Neuronal stem cell (in vitro differentiated cells): ENCODE measurements at regions not wholly inside any gene's neighbourhood (a gene's known extent, or its start where the extent isn't known, plus 50 kb on each side); places are given as distances from the start of the nearest gene placed in this dataset.

Experiments
- DNase-seq: peaks from one replicate; pipeline ENCODE4 v3.0.0-alpha.2; 2013; ENCODE audit warnings: low spot score
- H2AFZ ChIP-seq: one replicate; pipeline ENCODE4 v1.6.1; 2013; ENCODE audit warnings: mild to moderate bottlenecking, low read length, inconsistent platforms
- H2AK5ac ChIP-seq: 2 replicates; pipeline ENCODE4 v1.6.1; 2013; ENCODE audit warnings: low read depth, mild to moderate bottlenecking, inconsistent platforms, low read length, moderate library complexity, mixed read lengths
- H2BK120ac ChIP-seq: 2 replicates; pipeline ENCODE4 v1.6.1; 2013; ENCODE audit warnings: low read depth, mild to moderate bottlenecking, inconsistent platforms, low read length, moderate library complexity, mixed read lengths
- H2BK12ac ChIP-seq: one replicate; pipeline ENCODE4 v1.6.1; 2013; ENCODE audit warnings: low read length, inconsistent platforms
- H2BK15ac ChIP-seq: 2 replicates; pipeline ENCODE4 v1.6.1; 2013; ENCODE audit warnings: mild to moderate bottlenecking, low read length, inconsistent platforms, mixed read lengths
- H2BK5ac ChIP-seq: one replicate; pipeline ENCODE4 v1.6.1; 2013; ENCODE audit warnings: inconsistent platforms, mild to moderate bottlenecking, low read length, moderate library complexity
- H3K14ac ChIP-seq: one replicate; pipeline ENCODE4 v1.6.1; 2013; ENCODE audit warnings: low read length, inconsistent platforms
- H3K18ac ChIP-seq: 2 replicates; pipeline ENCODE4 v1.6.1; 2013; ENCODE audit warnings: low read length, inconsistent platforms
- H3K23ac ChIP-seq: 2 replicates; pipeline ENCODE4 v1.6.1; 2013; ENCODE audit warnings: low read depth, mild to moderate bottlenecking, mixed read lengths, low read length, inconsistent platforms; ENCODE audit not compliant: poor library complexity
- H3K27ac ChIP-seq: replicated peaks from 3 replicates; pipeline ENCODE4 v1.5.1; 2013; ENCODE audit warnings: low read length, inconsistent platforms
- H3K27me3 ChIP-seq, 3 experiments: 2 replicates each; pipeline ENCODE4 v1.6.1; 2013; ENCODE audit warnings: low read length in 3 of 3, mild to moderate bottlenecking in 2 of 3, inconsistent platforms in 1 of 3, low read depth in 1 of 3, mixed read lengths in 1 of 3, moderate library complexity in 1 of 3; ENCODE audit not compliant: control insufficient read depth in 3 of 3, insufficient read depth in 3 of 3
- H3K36me3 ChIP-seq, 2 donors: replicated peaks in 1 of 2; 2 replicates each; pipeline ENCODE4 v1.6.1; 2013; ENCODE audit warnings: low read length in 2 of 2; ENCODE audit not compliant: control insufficient read depth in 2 of 2, insufficient read depth in 2 of 2
- H3K4ac ChIP-seq: 2 replicates; pipeline ENCODE4 v1.6.1; 2013; ENCODE audit warnings: inconsistent platforms, mild to moderate bottlenecking, low read length, moderate library complexity
- H3K4me1 ChIP-seq, 2 donors: 1 replicate in 1 of 2; 2 replicates in 1 of 2; pipeline ENCODE4 v1.6.1; 2013; ENCODE audit warnings: low read length in 2 of 2, low read depth in 1 of 2; ENCODE audit not compliant: control insufficient read depth in 2 of 2, insufficient read depth in 1 of 2
- H3K4me2 ChIP-seq: one replicate; pipeline ENCODE4 v1.6.1; 2013; ENCODE audit warnings: mild to moderate bottlenecking, low read length, inconsistent platforms; ENCODE audit not compliant: insufficient read depth, poor library complexity, severe bottlenecking
- H3K4me3 ChIP-seq, 2 donors: 2 replicates each; pipeline ENCODE4 v1.5.1; 2013; ENCODE audit warnings: low read length in 2 of 2, mild to moderate bottlenecking in 2 of 2, inconsistent platforms in 1 of 2, moderate library complexity in 1 of 2
- H3K79me1 ChIP-seq: one replicate; pipeline ENCODE4 v1.6.1; 2013; ENCODE audit warnings: low read depth, mild to moderate bottlenecking, inconsistent platforms, low read length, moderate library complexity
- H3K9ac ChIP-seq: one replicate; pipeline ENCODE4 v1.6.1; 2013; ENCODE audit warnings: mild to moderate bottlenecking, low read depth, low read length, inconsistent platforms; ENCODE audit not compliant: poor library complexity
- H3K9me3 ChIP-seq, 2 donors: replicated peaks in 1 of 2; 2 replicates each; pipeline versions ENCODE3 to v1.6.1; 2013; ENCODE audit warnings: low read length in 2 of 2, mild to moderate bottlenecking in 2 of 2, inconsistent platforms in 1 of 2, low read depth in 1 of 2, mixed read lengths in 1 of 2, moderate library complexity in 1 of 2; ENCODE audit not compliant: control insufficient read depth in 2 of 2, insufficient read depth in 1 of 2
- H4K8ac ChIP-seq: one replicate; pipeline ENCODE4 v1.6.1; 2013; ENCODE audit warnings: low read depth, mild to moderate bottlenecking, inconsistent platforms, low read length, moderate library complexity
- H4K91ac ChIP-seq: one replicate; pipeline ENCODE4 v1.6.1; 2013; ENCODE audit warnings: low read length, low read depth, mild to moderate bottlenecking, inconsistent platforms; ENCODE audit not compliant: poor library complexity
- WGBS, 2 donors: extraction: QIAGEN DNeasy Blood & Tissue Kit; methylation state at CpG; one replicate each; pipeline ENCODE4 v1.1.7; 2013; ENCODE audit warnings: missing lambda C conversion rate in 2 of 2, mixed read lengths in 1 of 2; ENCODE audit not compliant: insufficient read length in 2 of 2, insufficient replicate concordance in 1 of 2; ENCODE audit errors: extremely low coverage in 2 of 2; 5-methylcytosine and 5-hydroxymethylcytosine counted together

DNA sequence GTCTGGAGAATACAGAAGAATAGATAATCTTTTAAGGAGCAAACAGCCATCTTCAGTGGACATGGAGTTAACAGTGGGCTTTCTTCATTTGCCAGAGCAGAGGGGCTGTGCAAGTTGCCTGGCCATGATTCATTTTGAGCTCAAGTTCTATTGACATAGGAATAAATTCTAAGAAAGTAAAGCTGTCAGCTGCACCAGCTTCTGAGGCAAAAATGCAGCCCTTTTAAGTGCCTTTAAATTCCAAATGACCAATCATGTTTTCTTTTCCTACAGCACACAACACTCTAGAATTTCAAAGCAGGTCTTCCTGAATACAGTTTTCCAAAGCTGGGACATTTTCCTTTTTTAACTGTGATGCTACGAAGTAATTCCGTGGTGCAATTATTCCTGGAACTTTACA lies 246.4 kb upstream of the NT5C1B start:
- H4K8ac ChIP-seq, result no peak overlapping the region
- no peak overlapping the region for H2BK12ac ChIP-seq
- no peaks in the 10 kb centered on the region for H3K27me3 ChIP-seq
- no peak for DNase-seq
- H3K23ac ChIP-seq, result no peak overlapping the region
- no CpG with 5 or more reads among the region's 2 CpGs for WGBS, 2 donors
- H3K4me1 ChIP-seq, result peaks cover 0 to 2% of the 10 kb centered on the region in 2 donors
- no peaks in the 10 kb centered on the region for H3K9me3 ChIP-seq
- H3K27ac ChIP-seq, result no peak overlapping the region
- no peak overlapping the region for H2BK120ac ChIP-seq
- no peak overlapping the region for H2BK5ac ChIP-seq
- no peak overlapping the region for H2BK15ac ChIP-seq
- H3K18ac ChIP-seq, result no peak overlapping the region
- H3K4me2 ChIP-seq, result no peak overlapping the region
- no peaks in the 10 kb centered on the region for H3K79me1 ChIP-seq
- H3K14ac ChIP-seq, result no peak overlapping the region
- no peak overlapping the region for H2AK5ac ChIP-seq
- no peaks in the 10 kb centered on the region for H3K36me3 ChIP-seq
- H3K4me3 ChIP-seq, result no peak overlapping the region
- H3K9ac ChIP-seq, result no peak overlapping the region
- H4K91ac ChIP-seq, result no peak overlapping the region
- no peak overlapping the region for H3K4ac ChIP-seq
- no peak overlapping the region for H2AFZ ChIP-seq

DNA sequence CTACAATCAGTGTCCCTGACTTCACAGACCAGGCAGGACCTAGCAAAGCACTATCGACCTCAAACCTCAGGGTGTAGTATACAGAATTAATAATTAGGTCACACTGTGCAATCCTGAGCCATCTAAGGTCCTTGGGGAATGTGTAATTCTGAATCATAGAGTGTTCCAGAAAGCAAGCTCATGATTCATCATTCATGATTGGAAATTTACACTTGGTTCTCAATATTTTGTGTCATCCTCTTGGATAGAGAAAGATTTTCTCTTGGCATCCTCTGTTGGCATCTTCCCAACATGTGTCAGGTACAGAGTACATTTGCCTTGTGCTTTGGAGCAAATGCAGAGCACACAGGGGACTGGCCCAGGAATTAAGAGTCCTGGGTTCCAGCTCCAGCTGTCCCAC lies 245.0 kb upstream of the NT5C1B start:
- Histone ChIP-seq H2BK5ac (no peak overlapping the region), H3K23ac (no peak overlapping the region), H3K27me3 (no peaks in the 10 kb centered on the region), H3K9me3 (no peaks in the 10 kb centered on the region), H2BK12ac (no peak overlapping the region), H3K4me2 (no peak overlapping the region), H3K18ac (no peak overlapping the region), H3K14ac (no peak overlapping the region), H3K4ac (no peak overlapping the region), H3K4me3 (no peak overlapping the region), H2AFZ (no peak overlapping the region), H4K91ac (no peak overlapping the region), H2BK120ac (no peak overlapping the region), H2BK15ac (no peak overlapping the region), H4K8ac (no peak overlapping the region), H2AK5ac (no peak overlapping the region), H3K4me1 (peaks cover 0 to 2% of the 10 kb centered on the region in 2 donors), H3K79me1 (no peaks in the 10 kb centered on the region), H3K9ac (no peak overlapping the region), H3K36me3 (no peaks in the 10 kb centered on the region), H3K27ac (no peak overlapping the region)
- no CpG with 5 or more reads among the region's 1 CpG for WGBS, 2 donors
- DNase-seq, result no peak

DNA sequence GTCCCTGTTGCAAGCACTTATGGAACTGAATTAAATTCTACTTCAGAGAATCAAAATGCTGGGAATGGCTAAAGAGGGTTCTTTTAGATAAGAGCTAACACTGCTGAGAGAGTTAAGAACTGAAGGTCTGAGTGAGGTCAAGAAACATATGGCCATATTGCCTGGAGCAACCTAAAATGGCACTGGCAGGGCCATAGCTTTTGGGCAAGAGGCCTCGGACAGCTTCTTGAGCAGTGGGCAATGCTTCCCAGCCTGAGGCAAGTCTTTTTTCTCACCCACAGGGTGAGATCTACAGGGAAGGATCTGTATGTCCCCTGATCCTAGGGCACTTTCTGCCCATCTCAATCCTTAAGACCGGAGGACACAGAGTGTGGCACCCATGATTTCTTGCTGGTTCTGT lies 244.6 kb upstream of the NT5C1B start:
- Histone ChIP-seq H3K4me3 (no peak overlapping the region), H3K4ac (no peak overlapping the region), H3K9ac (no peak overlapping the region), H4K8ac (no peak overlapping the region), H3K27ac (no peak overlapping the region), H3K36me3 (no peaks in the 10 kb centered on the region), H3K4me2 (no peak overlapping the region), H3K14ac (no peak overlapping the region), H3K18ac (no peak overlapping the region), H2BK15ac (no peak overlapping the region), H2BK120ac (no peak overlapping the region), H3K79me1 (no peaks in the 10 kb centered on the region), H3K4me1 (peaks cover 0 to 2% of the 10 kb centered on the region in 2 donors), H2AK5ac (no peak overlapping the region), H3K9me3 (no peaks in the 10 kb centered on the region), H3K27me3 (no peaks in the 10 kb centered on the region), H2BK12ac (no peak overlapping the region), H2BK5ac (no peak overlapping the region), H3K23ac (no peak overlapping the region), H2AFZ (no peak overlapping the region), H4K91ac (no peak overlapping the region)
- no CpG with 5 or more reads among the region's 2 CpGs for WGBS, 2 donors
- DNase-seq, result no peak

DNA sequence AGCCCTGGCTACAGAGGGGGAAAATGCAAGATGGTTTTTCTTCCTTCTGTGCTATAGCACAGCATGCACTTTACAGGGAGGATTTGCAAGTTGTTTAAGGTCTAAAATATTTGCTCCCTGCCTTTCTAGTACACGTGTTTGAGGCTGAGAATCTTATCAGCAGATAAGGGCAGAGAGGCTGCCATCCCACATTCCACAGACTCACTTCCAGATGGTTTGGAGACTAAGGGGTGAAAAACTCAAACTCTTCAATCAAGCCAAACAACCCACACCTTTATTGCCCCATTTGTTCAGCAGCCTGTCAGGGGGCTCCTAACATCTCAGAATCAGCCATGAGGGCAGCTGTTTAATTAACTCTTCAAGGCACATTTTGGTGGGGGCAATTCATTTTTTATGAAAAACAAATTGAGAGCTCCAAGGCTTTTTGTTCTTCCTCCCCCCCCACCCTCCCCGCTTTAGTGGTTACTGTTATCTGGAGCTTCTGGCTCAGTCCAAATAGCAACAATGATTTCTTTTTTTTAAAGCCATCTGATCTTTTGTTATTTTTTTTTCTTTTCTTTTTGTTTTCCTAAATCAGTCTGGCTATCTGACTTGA lies 242.6 kb upstream of the NT5C1B start:
- Histone ChIP-seq H3K27ac (no peak overlapping the region), H2BK12ac (no peak overlapping the region), H3K27me3 (no peaks in the 10 kb centered on the region), H3K9ac (no peak overlapping the region), H3K79me1 (no peaks in the 10 kb centered on the region), H4K8ac (no peak overlapping the region), H3K4me1 (peaks cover 0 to 2% of the 10 kb centered on the region in 2 donors), H2AFZ (no peak overlapping the region), H3K9me3 (no peaks in the 10 kb centered on the region), H2BK15ac (no peak overlapping the region), H3K14ac (no peak overlapping the region), H3K4ac (no peak overlapping the region), H2AK5ac (no peak overlapping the region), H4K91ac (no peak overlapping the region), H3K23ac (no peak overlapping the region), H3K36me3 (no peaks in the 10 kb centered on the region), H2BK5ac (no peak overlapping the region), H3K4me2 (no peak overlapping the region), H3K18ac (no peak overlapping the region), H3K4me3 (no peak overlapping the region), H2BK120ac (no peak overlapping the region)
- WGBS, 2 donors, result no CpG with 5 or more reads among the region's 2 CpGs
- no peak for DNase-seq
